Muscle of leg (tissue), 3 donors: ENCODE measurements at regions not wholly inside any gene's neighbourhood (a gene's known extent, or its start where the extent isn't known, plus 50 kb on each side); places are given as distances from the start of the nearest gene placed in this dataset.

Experiments
- DNase-seq: peaks from one replicate; pipeline ENCODE4 v3.0.0; 2013
- H3K27ac ChIP-seq: one replicate; pipeline ENCODE4 v1.5.1; 2013; ENCODE audit warnings: mild to moderate bottlenecking, low read length, control low read depth
- H3K27me3 ChIP-seq: one replicate; pipeline ENCODE4 v1.6.1; 2013; ENCODE audit warnings: low read length; ENCODE audit not compliant: control insufficient read depth, insufficient read depth
- H3K36me3 ChIP-seq: one replicate; pipeline ENCODE4 v1.6.1; 2013; ENCODE audit warnings: low read length; ENCODE audit not compliant: control insufficient read depth, insufficient read depth
- H3K4me1 ChIP-seq: one replicate; pipeline ENCODE4 v1.6.1; 2013; ENCODE audit warnings: low read length; ENCODE audit not compliant: control insufficient read depth, insufficient read depth
- H3K4me3 ChIP-seq: one replicate; pipeline ENCODE4 v1.5.1; 2013; ENCODE audit warnings: low read length, control low read depth
- H3K9me3 ChIP-seq: replicated peaks from 2 replicates; pipeline ENCODE4 v1.6.1; 2013; ENCODE audit warnings: low read depth, low read length; ENCODE audit not compliant: control insufficient read depth
- WGBS: methylation state at CpG from one replicate; pipeline ENCODE4 v1.1.5; 2013; ENCODE audit warnings: missing lambda C conversion rate; ENCODE audit not compliant: insufficient coverage; 5-methylcytosine and 5-hydroxymethylcytosine counted together

DNA sequence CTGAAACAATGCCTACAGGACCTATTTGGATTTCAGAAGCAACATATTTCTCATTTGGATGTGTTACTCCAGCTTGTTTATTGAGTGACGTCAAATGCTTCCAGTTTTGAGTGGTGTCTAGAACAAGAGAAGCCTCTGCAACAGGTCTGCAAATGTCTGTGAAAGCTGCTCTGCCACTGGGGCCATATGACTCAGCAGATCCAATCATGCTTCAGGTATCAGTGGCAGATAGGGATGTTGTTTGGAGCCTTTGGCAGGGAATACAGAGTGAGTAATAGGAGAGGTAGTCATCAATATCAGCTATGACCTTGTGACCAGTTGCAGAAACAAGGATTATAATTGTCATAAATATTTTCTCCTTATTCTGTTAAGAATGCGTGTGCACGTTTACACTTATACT, 141.1 kb upstream of the ZXDA start:
- peaks cover 29% of the 10 kb centered on the region for H3K9me3 ChIP-seq
- WGBS: 80% methylated on average over 1 of the region's 3 CpGs

DNA sequence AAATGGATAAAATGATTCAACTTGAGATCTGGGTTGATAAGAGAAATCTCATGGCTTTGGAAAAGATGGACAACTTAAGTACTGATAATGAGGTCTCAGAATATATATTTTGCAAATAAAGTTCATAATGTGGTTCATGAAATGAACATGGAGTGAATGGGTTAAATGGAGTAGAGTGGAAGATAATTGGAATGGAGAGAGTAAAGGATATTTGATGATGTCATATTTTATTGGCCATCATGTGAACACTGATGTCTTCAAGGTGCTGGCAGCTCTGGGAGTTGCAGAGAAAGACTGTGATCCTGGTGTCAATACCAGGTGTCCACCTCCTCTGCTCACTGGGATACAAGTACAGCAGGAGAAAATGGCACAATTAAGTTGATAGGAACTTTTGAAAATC, 133.9 kb upstream of the ZXDA start:
- Histone ChIP-seq H3K9me3 (peaks cover 36% of the 10 kb centered on the region), H3K4me1 (no peaks in the 10 kb centered on the region), H3K27me3 (no peaks in the 10 kb centered on the region), H3K27ac (no peak overlapping the region), H3K36me3 (no peaks in the 10 kb centered on the region), H3K4me3 (no peak overlapping the region)
- no peak for DNase-seq

More for the DNA sequence above, 141.1 kb upstream of the ZXDA start:
- Histone ChIP-seq H3K4me3 (no peak overlapping the region), H3K27ac (no peak overlapping the region), H3K27me3 (no peaks in the 10 kb centered on the region), H3K36me3 (no peaks in the 10 kb centered on the region), H3K4me1 (no peaks in the 10 kb centered on the region)
- no peak for DNase-seq

DNA sequence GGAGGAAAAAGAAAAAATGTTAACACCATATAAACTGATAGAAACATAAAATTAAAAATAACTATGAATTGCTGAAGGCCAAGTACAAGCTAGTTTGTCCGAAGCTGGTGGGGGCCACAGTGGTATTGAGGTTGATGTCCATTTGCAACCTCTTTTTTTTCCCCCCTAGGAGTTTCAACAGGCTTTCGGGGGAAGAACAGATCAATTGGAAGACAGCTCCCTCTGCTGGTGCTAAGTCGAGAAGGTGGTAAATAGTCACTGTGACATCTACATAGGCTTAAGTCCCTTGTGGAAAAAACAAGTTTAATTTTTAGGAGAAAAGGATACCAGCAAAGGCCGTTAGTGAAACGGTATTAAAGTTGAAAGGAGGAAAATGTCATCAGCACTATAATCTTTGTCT, 115.7 kb upstream of the ZXDA start:
- H3K4me1 ChIP-seq: no peaks in the 10 kb centered on the region
- no peaks in the 10 kb centered on the region for H3K36me3 ChIP-seq
- H3K4me3 ChIP-seq: no peak overlapping the region
- H3K27ac ChIP-seq: no peak overlapping the region
- no peaks in the 10 kb centered on the region for H3K27me3 ChIP-seq
- no CpG with 5 or more reads among the region's 5 CpGs for WGBS
- DNase-seq: peak; percentile 1
- H3K9me3 ChIP-seq: no peaks in the 10 kb centered on the region

DNA sequence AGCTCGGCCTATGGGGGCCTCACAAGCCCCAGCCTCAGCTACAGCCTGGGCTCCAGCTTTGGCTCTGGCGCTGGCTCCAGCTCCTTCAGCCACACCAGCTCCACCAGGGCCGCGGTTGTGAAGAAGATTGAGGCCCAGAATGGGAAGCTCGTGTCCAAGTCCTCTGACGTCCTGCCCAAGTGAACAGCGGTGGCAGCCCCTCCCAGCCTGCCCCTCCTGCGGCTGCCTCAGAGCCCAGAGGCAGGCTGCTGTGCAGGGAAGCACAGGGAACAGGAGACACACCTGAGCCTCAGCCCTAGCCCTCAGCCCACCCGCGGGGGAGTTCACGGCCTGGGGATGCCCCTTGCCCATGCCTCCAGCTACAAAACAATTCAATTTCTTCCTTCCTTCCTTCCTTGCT, 75.7 kb upstream of the ZXDA start:
- H3K36me3 ChIP-seq: no peaks in the 10 kb centered on the region
- H3K9me3 ChIP-seq: peaks cover 36% of the 10 kb centered on the region
- H3K27ac ChIP-seq: no peak overlapping the region
- no peak overlapping the region for H3K4me3 ChIP-seq
- H3K27me3 ChIP-seq: no peaks in the 10 kb centered on the region
- no peaks in the 10 kb centered on the region for H3K4me1 ChIP-seq
- WGBS: 82% methylated on average over 11 of the region's 11 CpGs
- DNase-seq: no peak

- Histone ChIP-seq H3K9me3 (peaks cover 26% of the 10 kb centered on the region), H3K27me3 (no peaks in the 10 kb centered on the region), H3K27ac (no peak overlapping the region), H3K36me3 (no peaks in the 10 kb centered on the region), H3K4me1 (no peaks in the 10 kb centered on the region), H3K4me3 (no peak overlapping the region)
- 70% methylated on average over 3 of the region's 3 CpGs for WGBS
- no peak for DNase-seq
These were observed 74.4 kb upstream of the ZXDA start for GRCh38 chrX:57984620-57985019.

- DNase-seq: no peak
- WGBS: no CpG with 5 or more reads among the region's 6 CpGs
- Histone ChIP-seq H3K36me3 (no peaks in the 10 kb centered on the region), H3K9me3 (no peaks in the 10 kb centered on the region), H3K4me1 (no peaks in the 10 kb centered on the region), H3K4me3 (no peak overlapping the region), H3K27me3 (no peaks in the 10 kb centered on the region), H3K27ac (no peak overlapping the region)
These were observed 67.7 kb upstream of the ZXDA start for GRCh38 chrX:57977992-57978391.

DNA sequence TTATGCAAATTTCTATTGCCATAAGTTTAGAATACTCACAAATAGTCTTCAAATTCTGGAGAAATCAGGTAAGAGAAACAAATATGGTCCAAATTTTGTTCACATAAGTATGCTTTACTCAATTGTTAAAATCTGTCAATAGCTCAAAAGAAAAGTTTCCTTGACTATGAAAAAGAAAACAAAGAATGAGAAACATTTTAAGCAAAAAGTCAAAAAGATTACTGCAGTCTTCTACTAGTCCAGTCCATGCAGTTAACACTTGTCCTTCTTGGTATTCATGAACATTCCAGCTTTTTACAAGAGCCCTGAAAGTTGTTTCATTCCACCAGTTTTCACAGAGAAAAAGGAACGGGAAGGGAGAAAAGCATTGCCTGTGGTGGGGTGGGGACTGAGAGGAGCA, 54.7 kb upstream of the ZXDA start:
- no CpG with 5 or more reads among the region's 1 CpG for WGBS
- no peaks in the 10 kb centered on the region for H3K36me3 ChIP-seq
- H3K27ac ChIP-seq: no peak overlapping the region
- H3K4me3 ChIP-seq: no peak overlapping the region
- no peaks in the 10 kb centered on the region for H3K4me1 ChIP-seq
- H3K27me3 ChIP-seq: no peaks in the 10 kb centered on the region
- no peak for DNase-seq
- peaks cover 20% of the 10 kb centered on the region for H3K9me3 ChIP-seq
